ENCODE measurements at regions not wholly inside any gene's neighbourhood (a gene's known extent, or its start where the extent isn't known, plus 50 kb on each side); places are given as distances from the start of the nearest gene placed in this dataset.

DNA sequence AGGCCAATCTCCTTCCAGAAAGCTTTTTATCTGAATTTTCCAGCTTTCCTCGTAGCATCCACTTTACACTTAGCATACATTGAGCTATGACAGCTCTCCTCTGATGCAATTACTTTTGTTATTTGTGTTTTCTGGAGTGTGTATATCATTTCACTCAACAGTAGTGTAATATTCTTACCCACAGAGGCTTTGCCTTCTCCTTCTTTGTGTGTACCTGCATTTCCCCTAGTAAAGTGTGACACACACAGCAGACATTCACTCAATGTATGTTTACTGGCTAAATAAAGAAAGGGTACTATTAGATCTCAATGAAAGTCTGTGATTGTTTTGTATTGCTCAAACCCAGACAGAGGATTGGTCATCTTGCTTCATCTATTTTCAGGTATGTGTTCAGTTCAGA is 193.7 kb upstream of the MEX3C start:
- H3K9me3 Mint-ChIP-seq (ENCODE audit: low read depth): peaks cover 5% of the 10 kb centered on the region
- peaks cover 2% of the 10 kb centered on the region for H3K36me3 Mint-ChIP-seq (ENCODE audit: low read depth)

GRCh38 chr18:51391731-51392130 is 194.2 kb upstream of the MEX3C start:
- Mint-ChIP-seq H3K4me3 (ENCODE audit: unreplicated experiment) (no peak overlapping the region), H3K36me3 (ENCODE audit: low read depth) (peaks cover 2% of the 10 kb centered on the region), H3K27ac (ENCODE audit: unreplicated experiment) (no peak overlapping the region), H3K4me1 (ENCODE audit: low read depth) (no peaks in the 10 kb centered on the region), H3K27me3 (ENCODE audit: low read depth) (peaks cover 6% of the 10 kb centered on the region), H3K9me3 (ENCODE audit: low read depth) (peaks cover 5% of the 10 kb centered on the region)
- no peak for DNase-seq (ENCODE audit: low spot score)
- TF ChIP-seq, protein P1, sequence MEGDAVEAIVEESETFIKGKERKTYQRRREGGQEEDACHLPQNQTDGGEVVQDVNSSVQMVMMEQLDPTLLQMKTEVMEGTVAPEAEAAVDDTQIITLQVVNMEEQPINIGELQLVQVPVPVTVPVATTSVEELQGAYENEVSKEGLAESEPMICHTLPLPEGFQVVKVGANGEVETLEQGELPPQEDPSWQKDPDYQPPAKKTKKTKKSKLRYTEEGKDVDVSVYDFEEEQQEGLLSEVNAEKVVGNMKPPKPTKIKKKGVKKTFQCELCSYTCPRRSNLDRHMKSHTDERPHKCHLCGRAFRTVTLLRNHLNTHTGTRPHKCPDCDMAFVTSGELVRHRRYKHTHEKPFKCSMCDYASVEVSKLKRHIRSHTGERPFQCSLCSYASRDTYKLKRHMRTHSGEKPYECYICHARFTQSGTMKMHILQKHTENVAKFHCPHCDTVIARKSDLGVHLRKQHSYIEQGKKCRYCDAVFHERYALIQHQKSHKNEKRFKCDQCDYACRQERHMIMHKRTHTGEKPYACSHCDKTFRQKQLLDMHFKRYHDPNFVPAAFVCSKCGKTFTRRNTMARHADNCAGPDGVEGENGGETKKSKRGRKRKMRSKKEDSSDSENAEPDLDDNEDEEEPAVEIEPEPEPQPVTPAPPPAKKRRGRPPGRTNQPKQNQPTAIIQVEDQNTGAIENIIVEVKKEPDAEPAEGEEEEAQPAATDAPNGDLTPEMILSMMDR (IDR thresholded peaks at IDR 0.05): no peak

More for the DNA sequence above, 193.7 kb upstream of the MEX3C start:
- Mint-ChIP-seq H3K27me3 (ENCODE audit: low read depth) (peaks cover 6% of the 10 kb centered on the region), H3K4me1 (ENCODE audit: low read depth) (no peaks in the 10 kb centered on the region), H3K27ac (ENCODE audit: unreplicated experiment) (no peak overlapping the region), H3K4me3 (ENCODE audit: unreplicated experiment) (no peak overlapping the region)
- DNase-seq (ENCODE audit: low spot score): no peak
- TF ChIP-seq, protein P1 (IDR thresholded peaks at IDR 0.05): no peak

GRCh38 chr18:51397347-51397962 is 200.0 kb upstream of the MEX3C start:
- peaks cover 2% of the 10 kb centered on the region for H3K36me3 Mint-ChIP-seq (ENCODE audit: low read depth)
- no peak for DNase-seq (ENCODE audit: low spot score)
- H3K4me1 Mint-ChIP-seq (ENCODE audit: low read depth): peaks cover 3% of the 10 kb centered on the region
- no peak overlapping the region for H3K27ac Mint-ChIP-seq (ENCODE audit: unreplicated experiment)
- H3K4me3 Mint-ChIP-seq (ENCODE audit: unreplicated experiment): no peak overlapping the region
- TF ChIP-seq, protein P1 (IDR thresholded peaks at IDR 0.05): no peak
- H3K27me3 Mint-ChIP-seq (ENCODE audit: low read depth): peaks cover 3% of the 10 kb centered on the region
- peaks cover 5% of the 10 kb centered on the region for H3K9me3 Mint-ChIP-seq (ENCODE audit: low read depth)

- Mint-ChIP-seq H3K27ac (ENCODE audit: unreplicated experiment) (no peak overlapping the region), H3K9me3 (ENCODE audit: low read depth) (peaks cover 5% of the 10 kb centered on the region), H3K36me3 (ENCODE audit: low read depth) (peaks cover 2% of the 10 kb centered on the region), H3K27me3 (ENCODE audit: low read depth) (peaks cover 3% of the 10 kb centered on the region), H3K4me3 (ENCODE audit: unreplicated experiment) (no peak overlapping the region), H3K4me1 (ENCODE audit: low read depth) (peaks cover 3% of the 10 kb centered on the region)
- no peak for DNase-seq (ENCODE audit: low spot score)
- TF ChIP-seq, protein P1 (IDR thresholded peaks at IDR 0.05): no peak
Observed at GRCh38 chr18:51398104-51398503, 200.6 kb upstream of the MEX3C start.

- peaks cover 3% of the 10 kb centered on the region for H3K4me1 Mint-ChIP-seq (ENCODE audit: low read depth)
- H3K4me3 Mint-ChIP-seq (ENCODE audit: unreplicated experiment): no peak overlapping the region
- no peak for DNase-seq (ENCODE audit: low spot score)
- H3K36me3 Mint-ChIP-seq (ENCODE audit: low read depth): no peaks in the 10 kb centered on the region
- TF ChIP-seq, protein P1 (IDR thresholded peaks at IDR 0.05): no peak
- H3K27me3 Mint-ChIP-seq (ENCODE audit: low read depth): peaks cover 3% of the 10 kb centered on the region
- H3K27ac Mint-ChIP-seq (ENCODE audit: unreplicated experiment): no peak overlapping the region
- H3K9me3 Mint-ChIP-seq (ENCODE audit: low read depth): no peaks in the 10 kb centered on the region
Observed at GRCh38 chr18:51399491-51400122, 202.1 kb upstream of the MEX3C start.
